ENCODE measurements at regions not wholly inside any gene's neighbourhood (a gene's known extent, or its start where the extent isn't known, plus 50 kb on each side); places are given as distances from the start of the nearest gene placed in this dataset.

DNA sequence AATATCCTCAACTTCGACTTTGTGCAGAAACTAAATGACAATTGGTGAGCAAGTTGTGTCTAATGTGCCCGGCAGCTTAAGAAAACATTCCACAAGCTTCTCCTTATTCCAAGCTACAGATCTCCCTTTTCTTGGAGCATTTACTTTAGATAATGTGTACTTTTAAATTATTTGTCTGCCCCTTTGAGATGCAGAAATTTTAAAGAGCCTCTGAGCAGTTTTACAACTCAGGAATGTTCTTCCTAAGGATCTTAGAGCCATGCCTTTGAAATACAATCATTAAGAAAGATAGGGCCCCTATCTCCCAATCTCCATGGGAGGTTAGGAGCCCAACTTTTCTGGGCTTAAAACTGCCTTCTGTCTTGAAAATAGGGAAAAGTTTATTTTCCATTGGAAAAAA is 723.7 kb upstream of the COX7C start:
- Histone ChIP-seq H3K27me3 (no peaks in the 10 kb centered on the region), H3K4me3 (no peak overlapping the region), H3K36me3 (no peaks in the 10 kb centered on the region), H3K9me3 (no peaks in the 10 kb centered on the region), H3K27ac (no peak overlapping the region), H3K4me1 (no peaks in the 10 kb centered on the region)
- intact Hi-C loops (cut with DNase I) = no loop called here
- DNase-seq (ENCODE audit: low spot score in 2 of 2) = no peak
- TF ChIP-seq, protein P1, sequence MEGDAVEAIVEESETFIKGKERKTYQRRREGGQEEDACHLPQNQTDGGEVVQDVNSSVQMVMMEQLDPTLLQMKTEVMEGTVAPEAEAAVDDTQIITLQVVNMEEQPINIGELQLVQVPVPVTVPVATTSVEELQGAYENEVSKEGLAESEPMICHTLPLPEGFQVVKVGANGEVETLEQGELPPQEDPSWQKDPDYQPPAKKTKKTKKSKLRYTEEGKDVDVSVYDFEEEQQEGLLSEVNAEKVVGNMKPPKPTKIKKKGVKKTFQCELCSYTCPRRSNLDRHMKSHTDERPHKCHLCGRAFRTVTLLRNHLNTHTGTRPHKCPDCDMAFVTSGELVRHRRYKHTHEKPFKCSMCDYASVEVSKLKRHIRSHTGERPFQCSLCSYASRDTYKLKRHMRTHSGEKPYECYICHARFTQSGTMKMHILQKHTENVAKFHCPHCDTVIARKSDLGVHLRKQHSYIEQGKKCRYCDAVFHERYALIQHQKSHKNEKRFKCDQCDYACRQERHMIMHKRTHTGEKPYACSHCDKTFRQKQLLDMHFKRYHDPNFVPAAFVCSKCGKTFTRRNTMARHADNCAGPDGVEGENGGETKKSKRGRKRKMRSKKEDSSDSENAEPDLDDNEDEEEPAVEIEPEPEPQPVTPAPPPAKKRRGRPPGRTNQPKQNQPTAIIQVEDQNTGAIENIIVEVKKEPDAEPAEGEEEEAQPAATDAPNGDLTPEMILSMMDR (IDR thresholded peaks at IDR 0.05) = no peak

DNA sequence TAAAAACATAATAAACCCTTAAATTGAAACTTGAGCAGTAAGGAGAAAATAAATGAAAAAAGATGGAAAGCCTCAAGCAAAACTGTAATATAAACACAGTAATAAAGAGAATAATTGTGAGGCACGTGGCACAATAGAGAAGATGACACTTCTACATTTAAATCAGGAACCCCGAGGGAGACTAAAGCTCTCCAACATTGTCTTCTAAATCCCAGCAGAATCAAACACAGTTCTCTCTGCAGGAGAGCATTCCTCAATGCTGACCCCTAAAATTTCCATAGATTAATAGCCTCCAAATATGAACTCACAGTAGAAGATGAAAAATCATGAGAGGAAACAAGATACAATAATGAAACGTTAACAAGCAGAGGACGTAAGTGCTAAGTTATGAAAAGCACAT is 721.2 kb upstream of the COX7C start:
- DNase-seq (ENCODE audit: low spot score in 2 of 2) = no peak
- H3K27ac ChIP-seq = no peak overlapping the region
- no peaks in the 10 kb centered on the region for H3K9me3 ChIP-seq
- H3K36me3 ChIP-seq = no peaks in the 10 kb centered on the region
- intact Hi-C loops (cut with DNase I) = no loop called here
- no peak overlapping the region for H3K4me3 ChIP-seq
- TF ChIP-seq, protein P1 (IDR thresholded peaks at IDR 0.05) = no peak
- H3K4me1 ChIP-seq = no peaks in the 10 kb centered on the region
- no peaks in the 10 kb centered on the region for H3K27me3 ChIP-seq

DNA sequence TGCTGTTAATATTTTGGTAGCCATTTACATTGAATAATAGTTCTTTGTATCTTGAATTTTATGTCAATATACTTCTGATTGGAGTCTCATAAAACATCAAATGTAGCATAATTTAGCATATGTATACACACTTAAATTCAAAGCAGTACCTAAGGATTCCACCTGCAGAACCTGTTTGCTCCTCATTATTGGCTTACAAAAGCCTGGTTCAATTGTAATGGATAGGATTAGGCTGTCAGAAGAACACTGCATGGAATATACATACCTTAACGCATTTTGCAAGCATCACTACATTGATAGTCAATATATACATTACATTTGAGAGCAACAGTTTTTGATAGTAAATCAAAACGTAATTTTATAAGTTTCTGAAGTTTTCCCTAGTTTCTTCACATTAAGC is 711.3 kb upstream of the COX7C start:
- no peak for DNase-seq (ENCODE audit: low spot score in 2 of 2)
- intact Hi-C loops (cut with DNase I) = no loop called here
- H3K4me3 ChIP-seq = no peak overlapping the region
- TF ChIP-seq, protein P1 (IDR thresholded peaks at IDR 0.05) = no peak
- H3K27ac ChIP-seq = no peak overlapping the region
- H3K27me3 ChIP-seq = no peaks in the 10 kb centered on the region
- no peaks in the 10 kb centered on the region for H3K4me1 ChIP-seq
- no peaks in the 10 kb centered on the region for H3K9me3 ChIP-seq
- H3K36me3 ChIP-seq = no peaks in the 10 kb centered on the region

DNA sequence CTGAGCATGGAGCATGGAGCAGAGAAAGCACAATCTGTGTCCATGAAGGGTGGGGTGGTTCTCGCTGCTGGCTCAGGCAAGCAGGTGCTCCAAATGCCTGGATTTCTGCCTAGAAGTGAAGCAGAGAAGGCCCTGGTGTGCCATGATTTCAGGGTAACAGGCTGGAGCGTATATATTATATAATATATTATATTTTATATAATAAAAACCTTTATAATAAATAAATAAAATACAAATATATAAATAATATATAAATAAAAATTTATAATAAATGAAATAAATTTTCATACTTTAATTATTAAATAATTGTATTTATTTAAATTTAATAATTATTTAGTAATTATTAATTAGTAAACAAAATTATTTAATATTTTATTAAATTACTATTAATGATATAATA is 707.4 kb upstream of the COX7C start:
- intact Hi-C loops (cut with DNase I) = no loop called here
- Histone ChIP-seq H3K4me1 (no peaks in the 10 kb centered on the region), H3K27ac (no peak overlapping the region), H3K4me3 (no peak overlapping the region), H3K27me3 (no peaks in the 10 kb centered on the region), H3K9me3 (no peaks in the 10 kb centered on the region), H3K36me3 (no peaks in the 10 kb centered on the region)
- TF ChIP-seq, protein P1 (IDR thresholded peaks at IDR 0.05) = no peak
- no peak for DNase-seq (ENCODE audit: low spot score in 2 of 2)

DNA sequence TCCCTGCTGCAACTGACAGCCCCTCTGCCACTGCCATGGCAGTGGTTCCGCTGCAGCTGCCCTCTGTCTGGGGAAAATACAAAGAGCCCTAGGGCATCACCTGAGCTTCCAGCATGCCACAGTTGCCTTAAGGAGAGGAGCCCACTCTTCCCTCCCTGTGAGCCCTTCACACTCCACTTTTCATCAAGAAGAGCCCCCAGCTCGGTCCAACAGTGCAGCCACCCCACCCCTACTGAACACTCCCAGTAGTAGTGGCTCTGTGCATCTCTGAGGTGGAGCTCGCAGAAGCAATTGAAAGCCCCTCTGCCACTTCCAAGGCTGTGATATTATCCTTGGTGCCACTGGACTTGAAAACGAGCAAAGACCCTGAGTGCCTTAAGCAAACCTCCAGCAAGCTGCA is 696.8 kb upstream of the COX7C start:
- Histone ChIP-seq H3K9me3 (peaks cover 0 to 4% of the 10 kb centered on the region in 2 donors), H3K4me1 (no peaks in the 10 kb centered on the region), H3K36me3 (no peaks in the 10 kb centered on the region), H3K4me3 (no peak overlapping the region), H3K27me3 (no peaks in the 10 kb centered on the region), H3K27ac (no peak overlapping the region)
- TF ChIP-seq, protein P1 (IDR thresholded peaks at IDR 0.05) = no peak
- no peak for DNase-seq (ENCODE audit: low spot score in 2 of 2)
- intact Hi-C loops (cut with DNase I) = no loop called here

DNA sequence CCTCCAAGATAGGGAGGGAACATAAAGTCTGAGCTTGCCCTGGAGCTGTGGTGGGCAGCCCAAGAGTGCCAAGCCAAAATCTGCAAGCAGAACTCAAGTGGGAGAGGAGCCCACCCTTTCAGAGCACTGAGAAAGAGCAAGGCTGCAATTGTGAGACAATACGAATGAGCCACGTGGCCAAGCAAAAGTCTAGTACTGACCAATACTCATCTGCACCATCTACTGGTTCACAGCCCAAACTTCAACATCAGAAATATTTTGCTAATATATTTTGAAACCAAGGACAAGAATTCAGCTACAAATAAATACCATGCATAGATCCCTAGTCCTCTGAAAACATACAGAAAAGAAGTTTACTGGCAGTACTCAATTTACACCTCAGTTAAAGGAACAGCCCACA is 696.2 kb upstream of the COX7C start:
- H3K36me3 ChIP-seq = no peaks in the 10 kb centered on the region
- no peaks in the 10 kb centered on the region for H3K4me1 ChIP-seq
- H3K27ac ChIP-seq = no peak overlapping the region
- peaks cover 0 to 4% of the 10 kb centered on the region in 2 donors for H3K9me3 ChIP-seq
- H3K27me3 ChIP-seq = no peaks in the 10 kb centered on the region
- TF ChIP-seq, protein P1 (IDR thresholded peaks at IDR 0.05) = no peak
- intact Hi-C loops (cut with DNase I) = no loop called here
- no peak overlapping the region for H3K4me3 ChIP-seq
- no peak for DNase-seq (ENCODE audit: low spot score in 2 of 2)

All from ascending aorta (tissue), 2 donors.